ENCODE measurements at regions not wholly inside any gene's neighbourhood (a gene's known extent, or its start where the extent isn't known, plus 50 kb on each side); places are given as distances from the start of the nearest gene placed in this dataset.

DNA sequence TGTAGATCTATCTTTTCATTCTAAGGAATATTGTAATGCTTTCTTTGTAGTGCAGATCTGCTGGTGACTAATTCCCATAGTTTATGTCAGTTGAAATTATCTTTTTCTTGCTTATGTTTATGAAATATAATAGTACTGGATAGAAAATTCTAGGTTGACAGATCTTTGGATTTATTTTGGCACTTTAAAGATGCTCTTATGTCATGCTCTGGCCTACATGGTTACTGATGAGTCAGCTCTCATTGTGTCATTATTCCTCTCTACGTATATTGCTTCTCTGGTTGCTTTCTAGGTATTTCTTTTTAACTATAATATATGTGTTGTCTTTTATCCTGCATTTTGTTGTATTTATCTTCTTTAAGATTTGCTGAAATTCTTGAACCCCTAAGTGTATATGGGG, 955.5 kb upstream of the CHORDC1 start:
- TF ChIP-seq, protein P1, sequence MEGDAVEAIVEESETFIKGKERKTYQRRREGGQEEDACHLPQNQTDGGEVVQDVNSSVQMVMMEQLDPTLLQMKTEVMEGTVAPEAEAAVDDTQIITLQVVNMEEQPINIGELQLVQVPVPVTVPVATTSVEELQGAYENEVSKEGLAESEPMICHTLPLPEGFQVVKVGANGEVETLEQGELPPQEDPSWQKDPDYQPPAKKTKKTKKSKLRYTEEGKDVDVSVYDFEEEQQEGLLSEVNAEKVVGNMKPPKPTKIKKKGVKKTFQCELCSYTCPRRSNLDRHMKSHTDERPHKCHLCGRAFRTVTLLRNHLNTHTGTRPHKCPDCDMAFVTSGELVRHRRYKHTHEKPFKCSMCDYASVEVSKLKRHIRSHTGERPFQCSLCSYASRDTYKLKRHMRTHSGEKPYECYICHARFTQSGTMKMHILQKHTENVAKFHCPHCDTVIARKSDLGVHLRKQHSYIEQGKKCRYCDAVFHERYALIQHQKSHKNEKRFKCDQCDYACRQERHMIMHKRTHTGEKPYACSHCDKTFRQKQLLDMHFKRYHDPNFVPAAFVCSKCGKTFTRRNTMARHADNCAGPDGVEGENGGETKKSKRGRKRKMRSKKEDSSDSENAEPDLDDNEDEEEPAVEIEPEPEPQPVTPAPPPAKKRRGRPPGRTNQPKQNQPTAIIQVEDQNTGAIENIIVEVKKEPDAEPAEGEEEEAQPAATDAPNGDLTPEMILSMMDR (IDR thresholded peaks at IDR 0.05), result no peak
- TF ChIP-seq POLR2A (IDR thresholded peaks at IDR 0.05), result no peak
